Immature natural killer cell (primary cell): ENCODE measurements at regions not wholly inside any gene's neighbourhood (a gene's known extent, or its start where the extent isn't known, plus 50 kb on each side); places are given as distances from the start of the nearest gene placed in this dataset.

ENCODE experiments used
- DNase-seq, 3 donors: peaks; one replicate each; pipeline ENCODE4 v3.0.0; 2022; ENCODE audit warnings: mixed read lengths in 1 of 3
- H3K27ac Mint-ChIP-seq, 6 donors: one replicate each; pipeline ENCODE4 v1.8.0; 2020; ENCODE audit warnings: mixed read lengths in 6 of 6, mild to moderate bottlenecking in 5 of 6, inconsistent platforms in 4 of 6, moderate library complexity in 3 of 6
- H3K27me3 Mint-ChIP-seq, 3 donors: one replicate each; pipeline ENCODE4 v1.8.0; 2020 to 2021; ENCODE audit warnings: low read depth in 3 of 3, mild to moderate bottlenecking in 3 of 3, mixed read lengths in 3 of 3, moderate library complexity in 3 of 3, inconsistent platforms in 1 of 3
- H3K36me3 Mint-ChIP-seq, 3 donors: one replicate each; pipeline ENCODE4 v1.8.0; 2020; ENCODE audit warnings: mixed read lengths in 3 of 3, inconsistent platforms in 2 of 3, mild to moderate bottlenecking in 2 of 3
- H3K4me1 Mint-ChIP-seq, 2 donors: one replicate each; pipeline ENCODE4 v1.8.0; 2020; ENCODE audit warnings: inconsistent platforms in 2 of 2, mild to moderate bottlenecking in 2 of 2, mixed read lengths in 2 of 2, moderate library complexity in 1 of 2
- H3K4me3 Mint-ChIP-seq, 5 donors: one replicate each; pipeline ENCODE4 v1.8.0; 2020; ENCODE audit warnings: mild to moderate bottlenecking in 5 of 5, mixed read lengths in 5 of 5, inconsistent platforms in 3 of 5, moderate library complexity in 3 of 5
- H3K9me3 Mint-ChIP-seq, 6 donors: one replicate each; pipeline ENCODE4 v1.8.0; 2020; ENCODE audit warnings: mild to moderate bottlenecking in 6 of 6, mixed read lengths in 6 of 6, inconsistent platforms in 4 of 6, moderate library complexity in 3 of 6

GRCh38 chr7:47149208-47149839, 432.6 kb downstream of the TNS3 start:
- H3K27me3 Mint-ChIP-seq: peaks cover 0 to 1% (median 0%) of the 10 kb centered on the region in 3 donors
- H3K9me3 Mint-ChIP-seq: peaks cover 0 to 2% (median 0%) of the 10 kb centered on the region in 6 donors
- no peak overlapping the region for H3K27ac Mint-ChIP-seq
- H3K4me1 Mint-ChIP-seq: no peaks in the 10 kb centered on the region
- H3K4me3 Mint-ChIP-seq: no peak overlapping the region
- H3K36me3 Mint-ChIP-seq: no peaks in the 10 kb centered on the region
- DNase-seq: no peak

GRCh38 chr7:47148536-47149207, 433.2 kb downstream of the TNS3 start:
- no peak overlapping the region for H3K4me3 Mint-ChIP-seq
- H3K27me3 Mint-ChIP-seq: peaks cover 0 to 1% (median 0%) of the 10 kb centered on the region in 3 donors
- peaks cover 0 to 2% (median 0%) of the 10 kb centered on the region in 6 donors for H3K9me3 Mint-ChIP-seq
- H3K36me3 Mint-ChIP-seq: no peaks in the 10 kb centered on the region
- no peak for DNase-seq
- no peaks in the 10 kb centered on the region for H3K4me1 Mint-ChIP-seq
- no peak overlapping the region for H3K27ac Mint-ChIP-seq

- peaks cover 0 to 1% (median 0%) of the 10 kb centered on the region in 3 donors for H3K27me3 Mint-ChIP-seq
- H3K27ac Mint-ChIP-seq: no peak overlapping the region
- no peak for DNase-seq
Observed at GRCh38 chr7:47147213-47147631, 434.7 kb downstream of the TNS3 start.

GRCh38 chr7:47145982-47146381, 435.9 kb downstream of the TNS3 start:
- H3K36me3 Mint-ChIP-seq: no peaks in the 10 kb centered on the region
- no peak for DNase-seq
- H3K4me3 Mint-ChIP-seq: no peak overlapping the region
- no peaks in the 10 kb centered on the region for H3K4me1 Mint-ChIP-seq
- H3K27me3 Mint-ChIP-seq: peaks cover 0 to 1% (median 0%) of the 10 kb centered on the region in 3 donors
- H3K27ac Mint-ChIP-seq: no peak overlapping the region
- H3K9me3 Mint-ChIP-seq: peaks cover 0 to 5% (median 0%) of the 10 kb centered on the region in 6 donors

More at GRCh38 chr7:47147213-47147631, 434.7 kb downstream of the TNS3 start:
- no peak overlapping the region for H3K4me3 Mint-ChIP-seq
- no peaks in the 10 kb centered on the region for H3K4me1 Mint-ChIP-seq
- no peaks in the 10 kb centered on the region for H3K36me3 Mint-ChIP-seq
- peaks cover 0 to 2% (median 0%) of the 10 kb centered on the region in 6 donors for H3K9me3 Mint-ChIP-seq

GRCh38 chr7:47145186-47145725, 436.7 kb downstream of the TNS3 start:
- Mint-ChIP-seq H3K4me3 (no peak overlapping the region), H3K36me3 (no peaks in the 10 kb centered on the region), H3K9me3 (peaks cover 0 to 5% (median 0%) of the 10 kb centered on the region in 6 donors), H3K27ac (no peak overlapping the region), H3K4me1 (no peaks in the 10 kb centered on the region), H3K27me3 (peaks cover 0 to 1% (median 0%) of the 10 kb centered on the region in 3 donors)
- DNase-seq: no peak

- Mint-ChIP-seq H3K27ac (no peak overlapping the region), H3K4me3 (no peak overlapping the region), H3K36me3 (no peaks in the 10 kb centered on the region), H3K9me3 (peaks cover 0 to 5% (median 0%) of the 10 kb centered on the region in 6 donors), H3K4me1 (no peaks in the 10 kb centered on the region), H3K27me3 (peaks cover 0 to 1% (median 0%) of the 10 kb centered on the region in 3 donors)
- no peak for DNase-seq
Observed at GRCh38 chr7:47143339-47143738, 438.6 kb downstream of the TNS3 start.

- no peaks in the 10 kb centered on the region for H3K36me3 Mint-ChIP-seq
- peaks cover 0 to 1% (median 0%) of the 10 kb centered on the region in 3 donors for H3K27me3 Mint-ChIP-seq
- DNase-seq: no peak
- no peak overlapping the region for H3K4me3 Mint-ChIP-seq
- no peak overlapping the region for H3K27ac Mint-ChIP-seq
- H3K4me1 Mint-ChIP-seq: no peaks in the 10 kb centered on the region
- H3K9me3 Mint-ChIP-seq: peaks cover 0 to 5% (median 0%) of the 10 kb centered on the region in 6 donors
Observed at GRCh38 chr7:47142867-47143175, 439.1 kb downstream of the TNS3 start.

- H3K9me3 Mint-ChIP-seq: peaks cover 0 to 5% (median 0%) of the 10 kb centered on the region in 6 donors
- H3K36me3 Mint-ChIP-seq: no peaks in the 10 kb centered on the region
- no peak overlapping the region for H3K27ac Mint-ChIP-seq
- H3K4me1 Mint-ChIP-seq: no peaks in the 10 kb centered on the region
- H3K27me3 Mint-ChIP-seq: peaks cover 0 to 1% (median 0%) of the 10 kb centered on the region in 3 donors
- no peak for DNase-seq
- H3K4me3 Mint-ChIP-seq: no peak overlapping the region
Observed at GRCh38 chr7:47142169-47142866, 439.6 kb downstream of the TNS3 start.

- Mint-ChIP-seq H3K27ac (no peak overlapping the region), H3K9me3 (peaks cover 0 to 2% (median 0%) of the 10 kb centered on the region in 6 donors), H3K4me1 (no peaks in the 10 kb centered on the region), H3K27me3 (peaks cover 0 to 2% (median 0%) of the 10 kb centered on the region in 3 donors), H3K4me3 (no peak overlapping the region), H3K36me3 (no peaks in the 10 kb centered on the region)
- no peak for DNase-seq
Observed at GRCh38 chr7:47132471-47132870, 449.4 kb downstream of the TNS3 start.

- DNase-seq: no peak
- no peaks in the 10 kb centered on the region for H3K36me3 Mint-ChIP-seq
- no peaks in the 10 kb centered on the region for H3K9me3 Mint-ChIP-seq
- no peaks in the 10 kb centered on the region for H3K4me1 Mint-ChIP-seq
- peaks cover 0 to 2% (median 0%) of the 10 kb centered on the region in 3 donors for H3K27me3 Mint-ChIP-seq
- H3K27ac Mint-ChIP-seq: no peak overlapping the region
- no peak overlapping the region for H3K4me3 Mint-ChIP-seq
Observed at GRCh38 chr7:47128700-47129099, 453.2 kb downstream of the TNS3 start.

- peaks cover 0 to 2% (median 0%) of the 10 kb centered on the region in 3 donors for H3K27me3 Mint-ChIP-seq
- no peaks in the 10 kb centered on the region for H3K4me1 Mint-ChIP-seq
- DNase-seq: no peak
- H3K36me3 Mint-ChIP-seq: no peaks in the 10 kb centered on the region
- H3K4me3 Mint-ChIP-seq: no peak overlapping the region
- no peak overlapping the region for H3K27ac Mint-ChIP-seq
- H3K9me3 Mint-ChIP-seq: no peaks in the 10 kb centered on the region
Observed at GRCh38 chr7:47125529-47125928, 456.4 kb downstream of the TNS3 start.

GRCh38 chr7:47119261-47119865, 462.5 kb downstream of the TNS3 start:
- H3K4me3 Mint-ChIP-seq: no peak overlapping the region
- no peak overlapping the region for H3K27ac Mint-ChIP-seq
- no peaks in the 10 kb centered on the region for H3K36me3 Mint-ChIP-seq
- H3K27me3 Mint-ChIP-seq: no peaks in the 10 kb centered on the region
- no peak for DNase-seq
- no peaks in the 10 kb centered on the region for H3K4me1 Mint-ChIP-seq
- peaks cover 0 to 7% (median 0%) of the 10 kb centered on the region in 6 donors for H3K9me3 Mint-ChIP-seq

GRCh38 chr7:47104206-47104549, 477.7 kb downstream of the TNS3 start:
- Mint-ChIP-seq H3K27me3 (peaks cover 0 to 4% (median 2%) of the 10 kb centered on the region in 3 donors), H3K27ac (no peak overlapping the region), H3K4me3 (no peak overlapping the region), H3K9me3 (no peaks in the 10 kb centered on the region), H3K36me3 (no peaks in the 10 kb centered on the region), H3K4me1 (no peaks in the 10 kb centered on the region)
- no peak for DNase-seq
